HCT116 (cell line): ENCODE measurements at regions not wholly inside any gene's neighbourhood (a gene's known extent, or its start where the extent isn't known, plus 50 kb on each side); places are given as distances from the start of the nearest gene placed in this dataset.

Source experiments
- ATAC-seq: fragments of 200-7000 bp; cut with Tn5 transposase; 2 replicates; pipeline ENCODE4 v1.9.1; 2020; ENCODE audit warnings: mild to moderate bottlenecking, moderate library complexity
- BruUV-seq: library from RNA; stranded (reverse); fragments of 400-500 nt; replicated peaks from 2 replicates; lab custom pipeline; 2021; lab: Mats Ljungman, UMichigan
- CTCF ChIA-PET: fragments of 300-600 bp; sonication (Branson Sonifier 250); formaldehyde crosslinking; loops from one replicate; lab custom pipeline; 2021; ENCODE audit warnings: antibody characterized with exemption; lab: Charles Lee
- POLR2A ChIA-PET: fragments of 300-600, 350-600 bp; sonication (Branson Sonifier 250); formaldehyde crosslinking; loops from one replicate; lab custom pipeline; 2021; ENCODE audit warnings: antibody characterized with exemption; lab: Charles Lee
- RAD21 ChIA-PET, 2 experiments: fragments of 300-600 bp; sonication (Branson Sonifier 250); formaldehyde crosslinking; loops; one replicate each; lab custom pipeline; 2023; ENCODE audit warnings: low total read pairs in 2 of 2; ENCODE audit not compliant: uncharacterized antibody in 2 of 2, unreplicated experiment in 2 of 2, low non-redundant PET in 1 of 2; lab: Charles Lee
- DNase-seq: peaks from one replicate; pipeline ENCODE4 v3.0.0-alpha.2; 2010; ENCODE audit warnings: low read depth, low spot score
- H2AFZ ChIP-seq: fragments of 200-600 bp; shearing (Covaris generic), sonication (generic); 2 replicates; pipeline ENCODE4 v1.6.1; 2017; ENCODE audit warnings: low read depth, mixed run types, mixed read lengths, antibody characterized with exemption, low read length; ENCODE audit not compliant: poor library complexity, severe bottlenecking
- H3K27ac ChIP-seq: 2 replicates; pipeline ENCODE4 v1.5.1; 2012; ENCODE audit warnings: low read depth, low read length
- H3K27me3 ChIP-seq: fragments of 200-600 bp; sonication (generic); 2 replicates; pipeline ENCODE4 v1.6.1; 2016; ENCODE audit warnings: mixed run types, low read length, mixed read lengths; ENCODE audit not compliant: insufficient read depth
- H3K36me3 ChIP-seq, 2 experiments: fragments of 200-500 bp in 1 of 2; fragments of 200-600 bp in 1 of 2; sonication (Bioruptor generic) in 1 of 2; sonication (generic) in 1 of 2; 2 replicates each; pipeline versions ENCODE4 v1.5.1 to v1.6.1; 2014 to 2016; ENCODE audit warnings: low read length in 2 of 2, inconsistent platforms in 1 of 2, mixed read lengths in 1 of 2, mixed run types in 1 of 2; ENCODE audit not compliant: insufficient read depth in 2 of 2, control insufficient read depth in 1 of 2
- H3K4me1 ChIP-seq, 2 experiments: fragments of 200-600 bp in 1 of 2; sonication (generic) in 1 of 2; 2 replicates each; pipeline versions ENCODE4 v1.5.1 to v1.6.1; 2012 to 2017; ENCODE audit warnings: low read length in 2 of 2, inconsistent platforms in 1 of 2, mild to moderate bottlenecking in 1 of 2, mixed read lengths in 1 of 2, mixed run types in 1 of 2, moderate library complexity in 1 of 2; ENCODE audit not compliant: insufficient read depth in 2 of 2, control insufficient read depth in 1 of 2
- H3K4me2 ChIP-seq: fragments of 200-600 bp; sonication (generic); 2 replicates; pipeline ENCODE4 v1.6.1; 2017; ENCODE audit warnings: mixed run types, low read length, mixed read lengths
- H3K4me3 ChIP-seq, 2 experiments: fragments of 200-600 bp in 1 of 2; sonication (generic) in 1 of 2; replicated peaks in 1 of 2; 2 replicates each; pipeline ENCODE4 v1.5.1; 2011 to 2016; ENCODE audit warnings: low read length in 2 of 2, control low read depth in 1 of 2, low read depth in 1 of 2, mild to moderate bottlenecking in 1 of 2, mixed read lengths in 1 of 2, mixed run types in 1 of 2
- H3K79me2 ChIP-seq: fragments of 200-600 bp; sonication (generic); 2 replicates; pipeline ENCODE4 v1.6.1; 2017; ENCODE audit warnings: mild to moderate bottlenecking, mixed run types, low read length, moderate library complexity, mixed read lengths; ENCODE audit not compliant: insufficient read depth
- H3K9ac ChIP-seq: fragments of 200-600 bp; sonication (generic); 2 replicates; pipeline ENCODE4 v1.6.1; 2016; ENCODE audit warnings: low read length, mixed read lengths
- H3K9me2 ChIP-seq: fragments of 200-600 bp; sonication (generic), shearing (Covaris generic); 2 replicates; pipeline ENCODE4 v1.6.1; 2017; ENCODE audit warnings: mixed run types, mild to moderate bottlenecking, moderate library complexity; ENCODE audit not compliant: insufficient read depth
- H3K9me3 ChIP-seq, 2 experiments: fragments of 200-500 bp in 1 of 2; fragments of 200-600 bp in 1 of 2; sonication (Bioruptor generic) in 1 of 2; sonication (generic) in 1 of 2; 2 replicates each; pipeline ENCODE4 v1.6.1; 2014 to 2017; ENCODE audit warnings: low read length in 2 of 2, mixed read lengths in 2 of 2, inconsistent platforms in 1 of 2, low read depth in 1 of 2, mild to moderate bottlenecking in 1 of 2, mixed run types in 1 of 2, moderate library complexity in 1 of 2; ENCODE audit not compliant: control insufficient read depth in 1 of 2, insufficient read depth in 1 of 2
- H4K20me1 ChIP-seq: fragments of 200-600 bp; sonication (generic), shearing (Covaris generic); 2 replicates; pipeline ENCODE4 v1.6.1; 2017; ENCODE audit warnings: mixed run types, mild to moderate bottlenecking, moderate library complexity; ENCODE audit not compliant: insufficient read depth
- CBX3 ChIP-seq: IDR thresholded peaks from 2 replicates; pipeline ENCODE4 v1.6.1; 2012; ENCODE audit warnings: low read depth
- CEBPB ChIP-seq: IDR thresholded peaks from 2 replicates; pipeline ENCODE4 v1.6.1; 2012; ENCODE audit warnings: low read depth
- EGR1 ChIP-seq: IDR thresholded peaks from 2 replicates; pipeline ENCODE4 v1.6.1; 2012; ENCODE audit warnings: low read depth
- ELF1 ChIP-seq: IDR thresholded peaks from 2 replicates; pipeline ENCODE4 v1.6.1; 2012; ENCODE audit warnings: low read depth, borderline replicate concordance
- EZH2 ChIP-seq: fragments of 200-600 bp; sonication (generic); IDR thresholded peaks from 2 replicates; pipeline ENCODE4 v1.6.1; 2017; ENCODE audit warnings: antibody characterized with exemption, mixed run types
- FOSL1 ChIP-seq: IDR thresholded peaks from 2 replicates; pipeline ENCODE4 v1.6.1; 2012; ENCODE audit warnings: low read depth
- JUND ChIP-seq: IDR thresholded peaks from 2 replicates; pipeline ENCODE4 v1.6.1; 2012
- POLR2AphosphoS5 ChIP-seq: IDR thresholded peaks from 2 replicates; pipeline ENCODE4 v1.6.1; 2011; ENCODE audit warnings: mild to moderate bottlenecking, low read depth, low read length, moderate library complexity
- RAD21 ChIP-seq: IDR thresholded peaks from 2 replicates; pipeline ENCODE4 v1.6.1; 2012; ENCODE audit warnings: low read depth, mild to moderate bottlenecking
- SIN3A ChIP-seq: IDR thresholded peaks from 2 replicates; pipeline ENCODE4 v1.6.1; 2012; ENCODE audit warnings: low read depth
- SRF ChIP-seq: IDR thresholded peaks from 2 replicates; pipeline ENCODE4 v1.6.1; 2012; ENCODE audit warnings: low read depth
- YY1 ChIP-seq: IDR thresholded peaks from 2 replicates; pipeline ENCODE4 v1.6.1; 2011; ENCODE audit warnings: low read length, low read depth, moderate library complexity, mild to moderate bottlenecking; ENCODE audit not compliant: insufficient replicate concordance; ENCODE audit errors: extremely low read depth
- ZFX ChIP-seq: fragments of 450-650 bp; IDR thresholded peaks from 2 replicates; pipeline ENCODE4 v1.6.1; 2017
- ZNF274 ChIP-seq: fragments of 200-500 bp; sonication (Bioruptor generic); IDR thresholded peaks from 2 replicates; pipeline ENCODE4 v1.6.1; 2014; ENCODE audit warnings: mild to moderate bottlenecking, low read depth, low read length, inconsistent platforms
- intact Hi-C: fragments of 100-400 bp; cut with micrococcal nuclease; formaldehyde crosslinking; loops from 2 replicates; pipeline ENCODE4 v1.10.0; 2022
- TF ChIP-seq, protein P1 (sequence below): IDR thresholded peaks from 2 replicates; pipeline ENCODE4 v1.6.1; 2012; ENCODE audit warnings: low read depth

DNA sequence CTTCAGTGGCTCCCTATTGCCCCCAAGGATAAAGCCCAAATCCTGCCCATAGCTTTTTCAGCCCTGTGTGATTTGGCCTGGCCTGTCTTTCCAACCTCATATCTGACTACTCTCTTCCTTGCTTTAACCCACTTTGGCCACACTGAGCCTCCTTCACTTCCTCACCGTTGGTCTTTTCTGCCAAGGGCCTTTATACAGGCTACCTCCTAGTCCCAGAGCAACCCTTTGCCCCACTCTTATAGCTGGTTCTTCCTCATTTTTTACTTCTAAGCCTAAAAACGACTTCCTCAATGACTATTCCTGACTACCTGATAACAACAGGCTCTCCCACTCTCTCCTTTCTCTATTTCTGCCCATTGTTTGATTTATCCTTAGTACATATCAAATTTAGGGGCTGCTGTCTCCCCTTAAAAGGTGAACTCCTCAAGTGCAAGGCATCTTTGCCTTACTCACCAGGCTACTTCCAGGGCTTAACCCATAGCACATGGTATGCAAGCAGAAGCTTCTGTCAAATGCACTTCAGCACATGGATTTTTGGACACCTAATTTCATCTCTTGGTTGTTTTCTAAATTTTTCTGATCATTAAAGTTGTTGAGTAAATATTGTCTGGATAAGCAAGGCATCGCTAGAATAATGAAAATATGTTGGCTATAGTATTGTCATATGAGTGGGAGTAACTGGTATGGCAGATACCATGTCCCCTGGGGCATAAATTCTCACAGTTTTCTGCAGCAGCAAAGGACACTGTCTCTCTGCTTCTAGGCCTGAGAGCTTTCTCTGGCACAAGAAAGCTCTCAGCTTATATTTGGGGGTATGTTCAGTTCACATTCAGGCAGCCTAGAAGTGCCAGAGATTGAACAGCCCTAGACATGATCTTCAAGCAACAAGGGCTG is 201.5 kb upstream of the GPR26 start:
- Histone ChIP-seq H3K27ac (no peak overlapping the region), H3K79me2 (no peaks in the 10 kb centered on the region), H3K27me3 (no peaks in the 10 kb centered on the region), H3K4me3 (no peak overlapping the region), H3K4me1 (no peaks in the 10 kb centered on the region), H2AFZ (no peak overlapping the region), H3K9me2 (no peaks in the 10 kb centered on the region), H3K9me3 (no peaks in the 10 kb centered on the region), H3K36me3 (no peaks in the 10 kb centered on the region), H3K9ac (no peak overlapping the region), H3K4me2 (no peak overlapping the region), H4K20me1 (no peaks in the 10 kb centered on the region)
- TF ChIP-seq FOSL1 (no peak), ELF1 (no peak), YY1 (no peak), POLR2AphosphoS5 (no peak), SRF (no peak), EZH2 (no peak), JUND (no peak), CBX3 (no peak)
- no TSS peak for BruUV-seq
- ChIA-PET CTCF (no interaction called here), POLR2A (no interaction called here), RAD21 (no interaction called here)
- ATAC-seq (no peak), DNase-seq (no peak)
- intact Hi-C loops = no loop called here

DNA sequence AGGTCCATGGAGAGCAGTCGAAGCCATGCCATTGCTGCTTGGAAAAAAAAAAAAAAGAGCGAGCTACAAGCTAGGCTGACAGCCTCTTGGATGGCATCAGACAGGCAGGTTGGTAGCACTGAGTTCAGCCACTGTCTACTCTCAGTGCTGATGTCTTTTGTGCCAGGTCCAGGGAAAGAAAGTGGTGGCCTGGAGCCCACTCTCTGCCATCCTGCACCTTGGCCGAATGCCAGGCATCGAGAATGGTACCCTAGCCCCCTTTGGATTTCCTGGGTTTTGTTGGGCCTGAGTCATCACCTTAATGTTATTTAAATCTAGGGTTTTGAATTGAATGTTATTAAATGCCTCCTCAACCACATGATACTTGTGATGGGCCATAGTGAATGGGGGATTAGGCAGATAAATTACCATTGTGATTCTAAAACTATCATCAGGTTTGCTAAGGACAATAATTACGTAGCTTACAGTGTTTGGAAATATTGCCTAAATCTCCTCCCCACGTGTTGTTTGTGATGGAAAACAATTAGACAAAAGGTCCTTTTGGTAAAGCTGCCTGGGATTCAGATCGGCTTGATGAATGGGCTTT is 195.7 kb upstream of the GPR26 start:
- ATAC-seq (no peak), DNase-seq (no peak)
- Histone ChIP-seq H3K9ac (no peak overlapping the region), H3K4me1 (no peaks in the 10 kb centered on the region), H3K9me2 (no peaks in the 10 kb centered on the region), H4K20me1 (no peaks in the 10 kb centered on the region), H3K4me2 (no peak overlapping the region), H3K27ac (no peak overlapping the region), H3K9me3 (no peaks in the 10 kb centered on the region), H3K27me3 (no peaks in the 10 kb centered on the region), H2AFZ (no peak overlapping the region), H3K4me3 (no peak overlapping the region), H3K36me3 (no peaks in the 10 kb centered on the region), H3K79me2 (no peaks in the 10 kb centered on the region)
- intact Hi-C loops = no loop called here
- CTCF ChIA-PET = no interaction called here
- BruUV-seq = no TSS peak
- POLR2A ChIA-PET = no interaction called here
- RAD21 ChIA-PET = no interaction called here
- TF ChIP-seq SRF (no peak), ZFX (no peak), POLR2AphosphoS5 (no peak), JUND (no peak), ZNF274 (no peak), CEBPB (no peak), EZH2 (no peak), SIN3A (no peak), FOSL1 (no peak), RAD21 (no peak), EGR1 (no peak)
- TF ChIP-seq, protein P1, sequence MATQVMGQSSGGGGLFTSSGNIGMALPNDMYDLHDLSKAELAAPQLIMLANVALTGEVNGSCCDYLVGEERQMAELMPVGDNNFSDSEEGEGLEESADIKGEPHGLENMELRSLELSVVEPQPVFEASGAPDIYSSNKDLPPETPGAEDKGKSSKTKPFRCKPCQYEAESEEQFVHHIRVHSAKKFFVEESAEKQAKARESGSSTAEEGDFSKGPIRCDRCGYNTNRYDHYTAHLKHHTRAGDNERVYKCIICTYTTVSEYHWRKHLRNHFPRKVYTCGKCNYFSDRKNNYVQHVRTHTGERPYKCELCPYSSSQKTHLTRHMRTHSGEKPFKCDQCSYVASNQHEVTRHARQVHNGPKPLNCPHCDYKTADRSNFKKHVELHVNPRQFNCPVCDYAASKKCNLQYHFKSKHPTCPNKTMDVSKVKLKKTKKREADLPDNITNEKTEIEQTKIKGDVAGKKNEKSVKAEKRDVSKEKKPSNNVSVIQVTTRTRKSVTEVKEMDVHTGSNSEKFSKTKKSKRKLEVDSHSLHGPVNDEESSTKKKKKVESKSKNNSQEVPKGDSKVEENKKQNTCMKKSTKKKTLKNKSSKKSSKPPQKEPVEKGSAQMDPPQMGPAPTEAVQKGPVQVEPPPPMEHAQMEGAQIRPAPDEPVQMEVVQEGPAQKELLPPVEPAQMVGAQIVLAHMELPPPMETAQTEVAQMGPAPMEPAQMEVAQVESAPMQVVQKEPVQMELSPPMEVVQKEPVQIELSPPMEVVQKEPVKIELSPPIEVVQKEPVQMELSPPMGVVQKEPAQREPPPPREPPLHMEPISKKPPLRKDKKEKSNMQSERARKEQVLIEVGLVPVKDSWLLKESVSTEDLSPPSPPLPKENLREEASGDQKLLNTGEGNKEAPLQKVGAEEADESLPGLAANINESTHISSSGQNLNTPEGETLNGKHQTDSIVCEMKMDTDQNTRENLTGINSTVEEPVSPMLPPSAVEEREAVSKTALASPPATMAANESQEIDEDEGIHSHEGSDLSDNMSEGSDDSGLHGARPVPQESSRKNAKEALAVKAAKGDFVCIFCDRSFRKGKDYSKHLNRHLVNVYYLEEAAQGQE = no peak
